K562 (cell line): ENCODE measurements at regions not wholly inside any gene's neighbourhood (a gene's known extent, or its start where the extent isn't known, plus 50 kb on each side); places are given as distances from the start of the nearest gene placed in this dataset.

Experiments used
- ATAC-seq: fragments of 200-7000 bp; cut with Tn5 transposase; 3 replicates; pipeline ENCODE4 v1.9.1; 2020; ENCODE audit warnings: moderate library complexity
- BruUV-seq: library from RNA; stranded (reverse); fragments of 400-500 nt; replicated peaks from 2 replicates; lab custom pipeline; 2021; lab: Mats Ljungman, UMichigan
- CTCF ChIA-PET: fragments of 300-600 bp; formaldehyde crosslinking; extraction: SDS; loops from one replicate; lab custom pipeline; 2021; ENCODE audit warnings: low intra/inter-chr PET ratio; lab: Yijun Ruan, JAX
- POLR2A ChIA-PET: fragments of 300-600, 350-650 bp; sonication (Branson Sonifier 250); formaldehyde crosslinking; extraction: SDS; loops from one replicate; lab custom pipeline; 2021; ENCODE audit warnings: antibody characterized with exemption, inconsistent platforms; lab: Yijun Ruan, JAX
- DNase-seq, 4 experiments: peaks; one replicate each; pipeline versions ENCODE4 v3.0.0 to v3.0.0-alpha.2; 2011 to 2018; ENCODE audit warnings: low spot score in 3 of 4, mixed read lengths in 3 of 4; ENCODE audit errors: extremely low read depth in 1 of 4
- FAIRE-seq: peaks from 2 replicates; lab custom pipeline; 2011; peaks lifted over from hg19 to GRCh38; lab: Jason Lieb, UNC
- H2AFZ ChIP-seq: 2 replicates; pipeline ENCODE4 v1.6.0; 2011; ENCODE audit warnings: low read depth, low read length, control low read depth, inconsistent platforms
- H3K27ac ChIP-seq: fragments of 200-600 bp; 3 replicates; pipeline ENCODE4 v1.8.0; 2011; ENCODE audit warnings: low read depth, mild to moderate bottlenecking, control low read depth, inconsistent platforms, low read length, moderate library complexity, mixed read lengths; ENCODE audit errors: extremely low read depth
- H3K27me3 ChIP-seq, 2 experiments: fragments of 300-600 bp in 1 of 2; 2 replicates in 1 of 2; 3 replicates in 1 of 2; pipeline versions ENCODE4 v1.6.0 to v1.8.0; 2011; ENCODE audit warnings: inconsistent platforms in 2 of 2, low read length in 2 of 2, mild to moderate bottlenecking in 1 of 2, mixed read lengths in 1 of 2, moderate library complexity in 1 of 2; ENCODE audit not compliant: control insufficient read depth in 2 of 2, insufficient read depth in 2 of 2
- H3K36me3 ChIP-seq: fragments of 300-600 bp; 3 replicates; pipeline ENCODE4 v1.8.0; 2011; ENCODE audit warnings: mild to moderate bottlenecking, low read length, inconsistent platforms; ENCODE audit not compliant: control insufficient read depth, insufficient read depth
- H3K4me1 ChIP-seq, 2 experiments: fragments of 200-600 bp in 1 of 2; replicated peaks in 1 of 2; 2 replicates in 1 of 2; 3 replicates in 1 of 2; pipeline versions ENCODE4 v1.5.1 to v1.8.0; 2011; ENCODE audit warnings: inconsistent platforms in 2 of 2, low read length in 2 of 2, mild to moderate bottlenecking in 1 of 2, mixed read lengths in 1 of 2, moderate library complexity in 1 of 2; ENCODE audit not compliant: control insufficient read depth in 2 of 2, insufficient read depth in 2 of 2
- H3K4me2 ChIP-seq: 2 replicates; pipeline ENCODE4 v1.6.1; 2011; ENCODE audit warnings: low read length, control low read depth, inconsistent platforms, mixed read lengths; ENCODE audit not compliant: insufficient read depth
- H3K4me3 ChIP-seq: fragments of 200-600 bp; sonication (generic), shearing (Covaris generic); 2 replicates; pipeline ENCODE4 v1.5.1; 2016; ENCODE audit warnings: control low read depth, inconsistent platforms
- H3K79me2 ChIP-seq: fragments of 200-600 bp; 3 replicates; pipeline ENCODE4 v1.8.0; 2011; ENCODE audit warnings: low read length, inconsistent platforms; ENCODE audit not compliant: control insufficient read depth, insufficient read depth
- H3K9ac ChIP-seq, 2 experiments: 2 replicates each; pipeline versions ENCODE4 v1.6.0 to v1.6.1; 2011; ENCODE audit warnings: low read depth in 2 of 2, low read length in 2 of 2, control low read depth in 1 of 2, inconsistent platforms in 1 of 2, mild to moderate bottlenecking in 1 of 2, mixed read lengths in 1 of 2; ENCODE audit not compliant: insufficient read depth in 1 of 2
- H3K9me1 ChIP-seq: one replicate; pipeline ENCODE4 v1.6.0; 2011; ENCODE audit warnings: inconsistent platforms, mild to moderate bottlenecking, low read length, moderate library complexity; ENCODE audit not compliant: control insufficient read depth, insufficient read depth
- H3K9me3 ChIP-seq: replicated peaks from 2 replicates; pipeline ENCODE4 v1.5.1; 2011; ENCODE audit warnings: low read depth, low read length, inconsistent platforms; ENCODE audit not compliant: control insufficient read depth, insufficient read depth
- H4K20me1 ChIP-seq: replicated peaks from 2 replicates; pipeline ENCODE4 v1.6.1; 2011; ENCODE audit warnings: low read length, inconsistent platforms, mixed read lengths; ENCODE audit not compliant: control insufficient read depth, insufficient read depth
- ERF ChIP-seq: fragments of 450-650 bp; formaldehyde crosslinking; IDR thresholded peaks from 2 replicates; pipeline ENCODE4 v1.4.0; 2020; ENCODE audit warnings: mild to moderate bottlenecking, mixed read lengths
- NKRF ChIP-seq: fragments of 450-650 bp; IDR thresholded peaks from 2 replicates; pipeline ENCODE4 v1.6.1; 2016; ENCODE audit warnings: borderline replicate concordance
- RBM14 ChIP-seq: fragments of 200-400 bp; formaldehyde crosslinking; IDR thresholded peaks from 2 replicates; pipeline ENCODE4 v1.6.1; 2018; ENCODE audit warnings: low read depth, mild to moderate bottlenecking, low read length, moderate library complexity, borderline replicate concordance; ENCODE audit not compliant: insufficient read depth
- ZNF175 ChIP-seq: fragments of 200-800 bp; sonication (Bioruptor generic); IDR thresholded peaks from 2 replicates; pipeline ENCODE4 v1.6.1; 2016; ENCODE audit warnings: low read depth, mild to moderate bottlenecking, missing genetic modification characterization, missing compliant biosample characterization
- WGBS: fragments of 100-300 bp; shearing (Covaris generic); methylation state at CpG from one replicate; pipeline ENCODE4 v1.1.6; 2016; ENCODE audit warnings: low coverage, mixed read lengths; ENCODE audit not compliant: insufficient coverage; ENCODE audit errors: missing lambda C conversion rate; 5-methylcytosine and 5-hydroxymethylcytosine counted together
- in situ Hi-C: fragments of 300-500 bp; cut with MboI; formaldehyde crosslinking; loops from 4 replicates; pipeline ENCODE4 v1.15.0; 2018; ENCODE audit warnings: inconsistent platforms, mixed read lengths
- intact Hi-C: fragments of 100-400 bp; cut with micrococcal nuclease; formaldehyde crosslinking; loops from 2 replicates; pipeline ENCODE4 v1.14.2; 2022

DNA sequence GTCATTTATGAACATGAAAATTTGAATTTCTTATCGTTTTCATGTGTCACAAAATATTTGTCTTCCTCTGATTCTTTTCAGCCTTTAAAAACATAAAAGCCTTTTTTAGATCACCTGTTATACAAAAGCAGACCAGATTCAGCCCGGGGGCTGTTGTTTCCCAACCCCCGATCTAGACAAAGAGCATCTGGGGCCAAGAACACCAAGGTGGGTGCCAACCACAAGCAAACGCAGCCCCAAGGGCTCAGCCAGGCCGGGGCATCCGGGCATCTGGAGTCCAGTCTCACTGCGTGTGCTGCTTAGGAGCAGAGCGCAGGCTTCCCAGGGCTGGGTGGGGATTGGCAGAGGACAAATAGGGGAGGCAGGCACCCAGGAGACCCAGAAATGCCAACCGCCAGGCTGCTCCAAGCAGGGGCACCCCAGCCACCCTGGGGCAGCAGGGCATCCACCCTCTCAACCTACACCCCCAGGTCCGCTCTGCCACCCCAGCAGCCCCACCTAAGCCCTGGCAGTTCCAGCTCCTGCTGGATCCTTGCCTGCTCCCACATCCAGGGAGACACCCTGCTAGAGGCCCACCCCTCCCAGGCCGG, 78.0 kb downstream of the HMX1 start:
- H3K9ac ChIP-seq: no peak overlapping the region
- no peak overlapping the region for H2AFZ ChIP-seq
- no peak overlapping the region for H3K4me2 ChIP-seq
- no peak for ATAC-seq
- H4K20me1 ChIP-seq: no peaks in the 10 kb centered on the region
- H3K36me3 ChIP-seq: no peaks in the 10 kb centered on the region; the same call in 2 of the 3 replicates
- no peak overlapping the region for H3K27ac ChIP-seq
- H3K4me3 ChIP-seq: no peak overlapping the region
- intact Hi-C loops (no loop called here), in situ Hi-C loops (no loop called here)
- H3K9me3 ChIP-seq: no peaks in the 10 kb centered on the region
- 2% methylated on average over 11 of the region's 11 CpGs for WGBS
- no peaks in the 10 kb centered on the region for H3K79me2 ChIP-seq
- CTCF ChIA-PET: no interaction called here
- no peak for DNase-seq
- POLR2A ChIA-PET: no interaction called here
- H3K27me3 ChIP-seq: peaks cover 0 to 13% of the 10 kb centered on the region in 2 experiments; a peak in 2 of 5 replicates
- no peak for FAIRE-seq
- no TSS peak for BruUV-seq
- TF ChIP-seq ZNF175 (CRISPR knock-in tag): no peak
- no peak for TF ChIP-seq RBM14
- TF ChIP-seq ERF (CRISPR knock-in tag): no peak
- TF ChIP-seq NKRF: no peak
- H3K9me1 ChIP-seq: no peaks in the 10 kb centered on the region
- H3K4me1 ChIP-seq: no peaks in the 10 kb centered on the region
